Peyer's patch (tissue), 4 donors: ENCODE measurements at regions not wholly inside any gene's neighbourhood (a gene's known extent, or its start where the extent isn't known, plus 50 kb on each side); places are given as distances from the start of the nearest gene placed in this dataset.

Source experiments
- DNase-seq, 3 donors: peaks; one replicate each; pipeline ENCODE4 v3.0.0-alpha.2; 2017 to 2019
- H3K27ac ChIP-seq, 4 donors: fragments of 200-600 bp; sonication (generic); one replicate each; pipeline ENCODE4 v1.5.1; 2016 to 2019
- H3K27me3 ChIP-seq, 2 donors: fragments of 200-600 bp; sonication (generic); one replicate each; pipeline ENCODE4 v1.5.1; 2019
- H3K36me3 ChIP-seq, 3 donors: fragments of 200-600 bp; sonication (generic); one replicate each; pipeline ENCODE4 v1.5.1; 2016 to 2019
- H3K4me1 ChIP-seq, 4 donors: fragments of 200-600 bp; sonication (generic); one replicate each; pipeline ENCODE4 v1.5.1; 2016 to 2019
- H3K4me3 ChIP-seq, 4 donors: fragments of 200-600 bp; sonication (generic); 1 replicate in 3 of 4; 2 replicates in 1 of 4; pipeline ENCODE4 v1.5.1; 2016 to 2019; ENCODE audit warnings: mild to moderate bottlenecking in 1 of 4
- H3K9me3 ChIP-seq, 4 donors: fragments of 200-600 bp; sonication (generic); one replicate each; pipeline ENCODE4 v1.5.1; 2016 to 2019; ENCODE audit warnings: mild to moderate bottlenecking in 1 of 4
- CTCF ChIP-seq, 6 experiments: fragments of 450-650 bp in 4 of 6; fragments of 200-600 bp in 2 of 6; sonication (generic) in 1 of 6; IDR thresholded peaks; one replicate each; pipeline ENCODE4 v1.5.1; 2017 to 2019; ENCODE audit warnings: antibody characterized with exemption in 6 of 6, mild to moderate bottlenecking in 3 of 6, moderate library complexity in 1 of 6
- POLR2A ChIP-seq, 2 donors: fragments of 450-650 bp; IDR thresholded peaks; one replicate each; pipeline ENCODE4 v1.5.1; 2017; ENCODE audit warnings: antibody characterized with exemption in 2 of 2, mild to moderate bottlenecking in 2 of 2, moderate library complexity in 2 of 2

DNA sequence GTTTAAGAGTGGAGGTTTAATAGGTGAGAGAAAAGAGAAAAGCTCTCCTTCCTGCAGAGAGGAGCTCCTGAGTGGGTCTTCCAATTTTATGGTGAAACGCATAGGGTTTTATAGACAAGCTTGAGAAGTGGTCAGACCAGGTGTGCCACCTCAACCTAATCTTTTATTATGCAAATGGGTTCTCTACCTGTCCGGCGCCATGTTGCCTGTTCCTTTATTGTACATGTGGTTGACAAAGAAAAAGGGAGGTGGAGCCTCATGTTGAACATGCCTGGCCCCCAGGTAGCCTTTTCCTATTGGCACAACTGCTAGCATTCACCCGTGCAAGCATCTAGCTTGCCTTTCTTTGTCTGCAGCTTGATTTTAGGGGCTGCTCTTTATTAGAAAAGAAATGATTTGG lies 115.9 kb upstream of the F13A1 start:
- Histone ChIP-seq H3K27me3 (no peaks in the 10 kb centered on the region), H3K9me3 (no peaks in the 10 kb centered on the region), H3K36me3 (no peaks in the 10 kb centered on the region), H3K4me3 (no peak overlapping the region), H3K27ac (no peak overlapping the region), H3K4me1 (no peaks in the 10 kb centered on the region)
- TF ChIP-seq POLR2A (IDR thresholded peaks at IDR 0.05) (no peak), CTCF (IDR thresholded peaks at IDR 0.05) (no peak)
- no peak for DNase-seq

DNA sequence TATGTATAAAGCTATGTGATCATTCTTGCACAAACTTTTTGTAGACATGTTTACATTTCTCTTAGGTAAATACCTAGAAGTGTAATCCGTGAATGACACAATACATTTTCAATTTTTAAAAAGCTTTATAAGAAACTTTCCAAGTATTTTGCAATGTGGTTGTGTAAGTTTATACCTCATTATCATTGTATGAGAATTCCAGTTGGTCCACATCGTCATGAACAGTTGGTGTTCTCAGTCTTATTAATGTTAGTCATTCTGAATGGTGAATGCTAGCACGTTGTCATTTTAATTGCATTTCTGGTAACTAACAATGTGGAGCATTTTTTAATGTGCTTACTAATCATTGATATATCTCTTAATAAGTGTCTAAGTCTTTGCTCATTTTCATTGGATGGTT lies 116.5 kb upstream of the F13A1 start:
- H3K4me1 ChIP-seq = no peaks in the 10 kb centered on the region
- H3K36me3 ChIP-seq = no peaks in the 10 kb centered on the region
- no peaks in the 10 kb centered on the region for H3K27me3 ChIP-seq
- H3K27ac ChIP-seq = no peak overlapping the region
- H3K9me3 ChIP-seq = no peaks in the 10 kb centered on the region
- no peak for DNase-seq
- TF ChIP-seq CTCF (IDR thresholded peaks at IDR 0.05) (no peak), POLR2A (IDR thresholded peaks at IDR 0.05) (no peak)
- no peak overlapping the region for H3K4me3 ChIP-seq

DNA sequence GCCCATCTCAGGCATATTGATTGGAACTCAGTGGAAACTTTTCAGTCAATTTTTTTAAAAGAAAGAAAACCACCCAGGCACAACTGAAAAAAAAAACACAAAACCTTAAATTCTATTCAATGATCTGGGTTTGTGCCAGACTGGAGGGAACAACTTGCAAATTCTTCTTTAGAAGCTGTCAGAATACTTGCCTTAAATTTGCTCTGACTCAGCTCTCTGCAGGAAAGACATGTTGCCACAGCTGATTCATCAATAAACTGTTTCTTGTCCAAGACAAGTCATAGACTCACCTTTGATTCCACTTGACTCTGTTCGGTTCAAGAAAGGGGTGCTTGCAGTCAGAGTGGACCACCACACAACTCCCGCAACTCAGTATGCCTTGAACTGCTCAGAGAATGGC lies 117.8 kb upstream of the F13A1 start:
- DNase-seq = no peak
- no peaks in the 10 kb centered on the region for H3K27me3 ChIP-seq
- no peaks in the 10 kb centered on the region for H3K4me1 ChIP-seq
- H3K27ac ChIP-seq = no peak overlapping the region
- H3K36me3 ChIP-seq = no peaks in the 10 kb centered on the region
- no peak for TF ChIP-seq CTCF (IDR thresholded peaks at IDR 0.05)
- no peak for TF ChIP-seq POLR2A (IDR thresholded peaks at IDR 0.05)
- no peaks in the 10 kb centered on the region for H3K9me3 ChIP-seq
- no peak overlapping the region for H3K4me3 ChIP-seq

DNA sequence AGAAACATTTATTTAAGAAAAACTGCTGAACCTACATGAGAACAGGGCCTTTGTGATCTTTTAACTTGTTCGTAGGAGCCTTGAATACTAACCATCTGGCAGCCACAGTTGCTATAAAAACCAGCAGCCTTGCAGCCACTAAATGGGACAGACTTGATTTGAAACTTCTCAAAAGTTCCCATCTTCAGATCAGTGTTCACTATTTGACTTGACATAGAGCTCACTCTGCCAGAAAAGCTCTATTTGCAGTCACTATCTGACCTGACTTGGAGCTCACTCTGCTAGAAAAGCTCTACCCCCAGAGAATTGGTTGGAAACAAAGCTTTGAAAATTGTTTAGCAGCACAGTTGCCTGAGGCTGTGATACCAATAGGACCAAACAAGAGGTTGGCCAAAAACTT lies 119.3 kb upstream of the F13A1 start:
- no peak overlapping the region for H3K27ac ChIP-seq
- DNase-seq = no peak
- no peaks in the 10 kb centered on the region for H3K9me3 ChIP-seq
- no peak for TF ChIP-seq CTCF (IDR thresholded peaks at IDR 0.05)
- TF ChIP-seq POLR2A (IDR thresholded peaks at IDR 0.05) = no peak
- no peaks in the 10 kb centered on the region for H3K4me1 ChIP-seq
- H3K4me3 ChIP-seq = no peak overlapping the region
- H3K27me3 ChIP-seq = no peaks in the 10 kb centered on the region
- H3K36me3 ChIP-seq = no peaks in the 10 kb centered on the region

DNA sequence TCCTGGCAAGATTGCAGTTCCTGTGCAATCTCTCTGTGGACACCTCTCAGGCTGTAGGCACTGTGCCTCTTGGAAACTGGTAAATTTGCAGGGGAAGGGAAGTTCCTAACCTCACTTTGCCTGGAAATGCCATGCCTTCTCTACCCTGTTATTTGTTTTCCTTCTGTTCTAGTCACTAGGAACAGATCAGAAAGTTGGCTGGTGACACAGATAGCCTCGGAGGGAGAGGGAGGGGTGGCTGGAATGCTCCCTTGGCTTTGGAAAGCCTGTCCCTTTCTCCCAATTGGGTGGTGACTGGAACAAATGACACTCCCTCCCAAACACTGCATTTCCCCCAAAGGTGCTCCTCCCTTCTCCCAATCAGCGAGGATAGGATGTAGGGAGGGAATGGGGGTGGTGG lies 131.5 kb upstream of the F13A1 start:
- DNase-seq = no peak
- Histone ChIP-seq H3K4me1 (no peaks in the 10 kb centered on the region), H3K4me3 (no peak overlapping the region), H3K27ac (no peak overlapping the region), H3K36me3 (no peaks in the 10 kb centered on the region), H3K9me3 (no peaks in the 10 kb centered on the region), H3K27me3 (no peaks in the 10 kb centered on the region)
- TF ChIP-seq CTCF (IDR thresholded peaks at IDR 0.05) (no peak), POLR2A (IDR thresholded peaks at IDR 0.05) (no peak)

DNA sequence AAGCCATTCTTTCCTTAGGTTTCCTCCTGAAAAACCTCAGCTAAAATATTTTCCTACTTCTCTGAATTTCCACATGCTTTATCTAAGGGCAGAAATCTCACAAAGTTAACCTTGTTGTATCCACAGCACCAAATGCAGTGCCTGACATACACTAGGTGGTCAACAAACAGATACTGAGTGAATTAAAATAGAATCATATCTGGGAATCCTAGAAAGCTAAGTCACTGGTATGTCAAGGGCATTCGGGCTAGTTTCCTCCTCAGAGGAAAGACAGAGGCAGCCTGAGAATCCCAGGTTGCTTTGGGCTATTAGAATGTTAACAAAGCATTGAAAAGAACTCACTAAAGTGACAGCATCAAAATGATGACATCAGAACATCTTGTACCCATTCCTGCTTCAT lies 132.7 kb upstream of the F13A1 start:
- H3K4me1 ChIP-seq = no peaks in the 10 kb centered on the region
- no peak overlapping the region for H3K4me3 ChIP-seq
- H3K27ac ChIP-seq = no peak overlapping the region
- no peak for DNase-seq
- no peaks in the 10 kb centered on the region for H3K27me3 ChIP-seq
- no peak for TF ChIP-seq POLR2A (IDR thresholded peaks at IDR 0.05)
- TF ChIP-seq CTCF (IDR thresholded peaks at IDR 0.05) = no peak
- no peaks in the 10 kb centered on the region for H3K9me3 ChIP-seq
- H3K36me3 ChIP-seq = no peaks in the 10 kb centered on the region
